GM12873 (cell line): ENCODE measurements at regions not wholly inside any gene's neighbourhood (a gene's known extent, or its start where the extent isn't known, plus 50 kb on each side); places are given as distances from the start of the nearest gene placed in this dataset.

ENCODE experiments used
- TF ChIP-seq, protein P1 (sequence below): IDR thresholded peaks from 2 replicates; pipeline ENCODE4 v1.5.1; 2012; ENCODE audit warnings: low read depth, mild to moderate bottlenecking, moderate library complexity, low read length, control low read depth; ENCODE audit not compliant: insufficient read depth; ENCODE audit errors: missing control alignments

DNA sequence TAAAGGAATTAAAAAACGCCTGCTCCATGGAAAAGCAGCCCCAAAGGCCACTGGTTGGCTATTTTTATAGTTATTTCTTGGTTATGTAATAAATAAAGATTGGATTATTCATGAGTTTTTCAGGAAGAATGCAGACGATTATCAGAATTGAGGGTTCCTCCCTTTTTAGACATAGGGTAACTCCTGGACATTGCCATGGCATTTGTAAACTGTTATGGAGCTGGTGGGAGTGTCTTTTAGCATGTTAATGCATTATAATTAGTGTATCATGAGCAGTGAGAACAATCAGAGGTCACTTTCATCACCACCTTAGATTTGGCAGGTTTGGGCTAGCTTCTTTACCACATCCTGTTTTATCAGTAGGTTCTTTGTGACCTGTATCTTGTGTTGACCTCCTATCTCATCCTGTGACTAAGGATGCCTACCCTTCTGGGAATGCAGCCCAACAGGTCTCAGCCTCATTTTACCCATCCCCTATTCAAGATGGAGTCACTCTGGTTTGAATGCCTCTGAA is 728.7 kb downstream of the GALC start:
- TF ChIP-seq, protein P1, sequence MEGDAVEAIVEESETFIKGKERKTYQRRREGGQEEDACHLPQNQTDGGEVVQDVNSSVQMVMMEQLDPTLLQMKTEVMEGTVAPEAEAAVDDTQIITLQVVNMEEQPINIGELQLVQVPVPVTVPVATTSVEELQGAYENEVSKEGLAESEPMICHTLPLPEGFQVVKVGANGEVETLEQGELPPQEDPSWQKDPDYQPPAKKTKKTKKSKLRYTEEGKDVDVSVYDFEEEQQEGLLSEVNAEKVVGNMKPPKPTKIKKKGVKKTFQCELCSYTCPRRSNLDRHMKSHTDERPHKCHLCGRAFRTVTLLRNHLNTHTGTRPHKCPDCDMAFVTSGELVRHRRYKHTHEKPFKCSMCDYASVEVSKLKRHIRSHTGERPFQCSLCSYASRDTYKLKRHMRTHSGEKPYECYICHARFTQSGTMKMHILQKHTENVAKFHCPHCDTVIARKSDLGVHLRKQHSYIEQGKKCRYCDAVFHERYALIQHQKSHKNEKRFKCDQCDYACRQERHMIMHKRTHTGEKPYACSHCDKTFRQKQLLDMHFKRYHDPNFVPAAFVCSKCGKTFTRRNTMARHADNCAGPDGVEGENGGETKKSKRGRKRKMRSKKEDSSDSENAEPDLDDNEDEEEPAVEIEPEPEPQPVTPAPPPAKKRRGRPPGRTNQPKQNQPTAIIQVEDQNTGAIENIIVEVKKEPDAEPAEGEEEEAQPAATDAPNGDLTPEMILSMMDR, result no peak

DNA sequence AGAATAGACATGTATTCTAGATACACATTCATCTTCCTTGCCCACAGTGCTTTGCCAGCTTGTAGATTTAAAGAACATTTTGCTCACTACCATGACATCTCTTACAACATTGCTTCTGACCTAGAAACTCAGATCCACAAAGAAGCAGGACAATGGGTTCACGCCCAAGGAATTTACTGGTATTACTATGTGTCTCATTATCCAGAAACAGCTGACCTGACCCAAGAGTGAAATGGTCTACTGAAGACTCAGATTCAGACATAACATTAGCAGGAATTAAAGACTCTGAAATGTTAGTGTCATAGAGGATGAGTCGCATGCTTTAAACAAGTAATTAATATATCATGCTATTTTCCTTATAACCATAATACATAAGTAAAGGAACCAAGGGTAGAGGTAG is 731.4 kb downstream of the GALC start:
- TF ChIP-seq, protein P1, result no peak

DNA sequence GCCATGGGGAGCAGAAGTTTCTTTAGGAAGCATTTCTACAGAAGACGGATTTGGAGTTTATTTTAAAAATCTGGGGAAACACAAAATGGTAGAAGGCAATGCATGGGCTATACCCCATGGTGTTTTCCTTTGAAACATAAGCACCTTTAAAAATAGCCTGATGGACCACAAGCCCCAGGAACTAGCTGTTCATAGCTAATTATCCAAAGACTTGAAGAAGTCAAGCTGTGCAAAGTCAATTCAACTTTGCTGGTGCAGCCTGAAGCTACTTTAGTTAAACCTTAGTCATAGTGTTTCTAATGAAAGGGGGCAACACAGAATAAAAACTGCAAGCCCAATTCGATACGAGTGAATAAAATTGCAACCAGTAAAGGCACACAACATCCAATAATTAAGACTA is 732.5 kb downstream of the GALC start:
- TF ChIP-seq, protein P1, result no peak

DNA sequence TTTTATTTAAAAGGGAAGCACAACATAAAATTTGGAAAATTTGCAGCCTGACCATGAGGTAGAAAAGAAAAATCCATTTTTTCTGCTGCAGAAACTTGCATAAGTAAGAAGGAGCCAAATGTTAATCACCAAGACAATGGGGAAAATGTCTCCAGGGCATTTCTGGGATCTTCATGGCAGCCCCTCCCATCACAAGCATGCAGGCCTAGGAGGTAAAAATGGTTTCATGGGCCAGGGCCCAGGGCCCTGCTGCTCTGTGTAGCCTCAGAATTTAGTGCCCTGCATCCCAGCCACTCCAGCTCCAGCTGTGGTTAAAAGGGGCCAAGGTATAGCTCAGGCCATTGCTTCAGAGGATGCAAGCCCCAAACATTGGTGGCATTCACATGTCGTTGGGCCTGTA is 735.6 kb downstream of the GALC start:
- TF ChIP-seq, protein P1, result no peak

DNA sequence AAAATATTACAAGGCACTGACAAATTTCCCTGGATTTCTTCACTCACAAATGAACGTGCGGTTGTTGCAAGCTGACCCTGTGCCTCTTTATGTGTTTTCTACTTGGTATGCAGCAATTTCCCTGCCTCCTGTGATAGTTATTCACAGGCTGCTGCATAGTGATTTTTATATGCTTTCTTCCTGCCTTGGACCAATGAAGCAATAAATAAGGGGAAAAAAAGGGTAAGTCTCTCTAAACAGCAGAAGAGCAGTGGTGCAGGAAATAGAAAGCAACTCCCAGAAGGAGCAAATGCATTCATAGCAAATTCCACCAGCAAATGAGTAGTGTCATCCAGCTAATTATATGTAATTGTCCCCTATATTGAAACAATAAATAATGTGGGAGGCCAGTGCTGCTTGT is 737.9 kb downstream of the GALC start:
- TF ChIP-seq, protein P1, result no peak

DNA sequence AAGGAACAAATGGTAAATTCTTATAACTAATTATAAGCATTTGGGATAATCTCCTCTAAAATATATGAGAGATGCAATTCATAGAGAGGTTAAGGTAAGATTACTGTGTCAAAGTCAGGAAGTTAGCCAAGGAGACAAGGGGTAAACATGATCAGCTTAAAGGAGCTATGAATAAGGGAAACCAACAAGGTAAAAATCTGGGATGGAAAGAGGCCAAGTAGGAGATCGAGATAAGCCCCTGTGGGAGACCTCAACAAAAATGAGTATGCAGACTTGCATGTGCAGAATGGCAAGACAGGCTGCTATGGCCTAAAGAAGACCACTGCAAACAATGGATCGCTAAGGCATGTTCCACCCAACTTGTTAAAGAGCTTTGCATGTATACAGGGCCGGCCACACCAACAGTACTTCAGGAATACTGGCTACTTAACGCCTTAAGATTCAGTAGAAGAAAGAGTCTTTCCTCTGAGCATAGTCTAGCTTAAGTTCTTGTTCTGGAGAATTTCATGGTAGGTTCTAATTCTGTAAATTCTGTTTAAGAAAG is 738.6 kb downstream of the GALC start:
- TF ChIP-seq, protein P1, result no peak

DNA sequence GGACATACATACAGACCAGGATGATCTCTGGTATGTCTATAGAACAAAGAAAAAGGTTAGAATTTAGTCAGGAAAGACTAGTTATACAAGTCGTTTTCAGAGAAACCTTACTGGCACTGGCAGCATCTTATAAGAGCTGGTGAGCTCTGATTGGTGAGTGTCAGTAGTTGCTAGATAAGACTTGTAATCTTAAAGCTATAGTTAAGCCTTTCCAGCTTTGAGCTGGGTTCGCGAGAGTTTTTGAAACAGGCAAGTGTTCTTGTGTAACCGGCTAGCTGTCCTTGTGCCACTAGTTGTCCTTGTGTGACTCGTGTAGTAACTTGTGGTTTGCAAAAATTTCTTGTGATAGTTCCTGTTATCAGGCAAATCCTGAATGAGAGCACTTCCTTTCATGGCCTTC is 740.9 kb downstream of the GALC start:
- TF ChIP-seq, protein P1, result no peak
